H9 (cell line): ENCODE measurements at regions not wholly inside any gene's neighbourhood (a gene's known extent, or its start where the extent isn't known, plus 50 kb on each side); places are given as distances from the start of the nearest gene placed in this dataset.

Experiments used
- DNase-seq: peaks from one replicate; pipeline ENCODE4 v3.0.0-alpha.2; 2017
- H2AFZ ChIP-seq: one replicate; pipeline ENCODE4 v1.6.1; 2013; ENCODE audit warnings: mild to moderate bottlenecking, low read length, control low read depth, moderate library complexity
- H2AK5ac ChIP-seq: 2 replicates; pipeline ENCODE4 v1.6.1; 2013; ENCODE audit warnings: low read length, control low read depth, mixed read lengths; ENCODE audit not compliant: insufficient read length
- H2BK120ac ChIP-seq: one replicate; pipeline ENCODE4 v1.6.1; 2013; ENCODE audit warnings: low read depth, mild to moderate bottlenecking, low read length, control low read depth, inconsistent platforms; ENCODE audit not compliant: poor library complexity, severe bottlenecking
- H2BK12ac ChIP-seq: 2 replicates; pipeline ENCODE4 v1.6.1; 2013; ENCODE audit warnings: low read length, control low read depth, mixed read lengths, low read depth; ENCODE audit not compliant: insufficient read length
- H2BK15ac ChIP-seq: 2 replicates; pipeline ENCODE4 v1.6.1; 2013; ENCODE audit warnings: low read depth, low read length, control low read depth
- H2BK20ac ChIP-seq: one replicate; pipeline ENCODE4 v1.6.1; 2013; ENCODE audit warnings: low read depth, mild to moderate bottlenecking, low read length, control low read depth, inconsistent platforms; ENCODE audit not compliant: poor library complexity, severe bottlenecking
- H2BK5ac ChIP-seq: 2 replicates; pipeline ENCODE4 v1.6.1; 2013; ENCODE audit warnings: low read length, control low read depth, mixed read lengths; ENCODE audit not compliant: insufficient read length
- H3K14ac ChIP-seq: 2 replicates; pipeline ENCODE4 v1.6.1; 2013; ENCODE audit warnings: low read length, control low read depth; ENCODE audit not compliant: insufficient read depth
- H3K18ac ChIP-seq: 2 replicates; pipeline ENCODE4 v1.6.1; 2013; ENCODE audit warnings: low read depth, mild to moderate bottlenecking, mixed read lengths, low read length, control low read depth; ENCODE audit not compliant: insufficient read length
- H3K23ac ChIP-seq: 2 replicates; pipeline ENCODE4 v1.6.1; 2013; ENCODE audit warnings: low read length, control low read depth, mixed read lengths, low read depth; ENCODE audit not compliant: insufficient read length
- H3K23me2 ChIP-seq: 2 replicates; pipeline ENCODE4 v1.6.1; 2013; ENCODE audit warnings: low read depth, mild to moderate bottlenecking, mixed read lengths, low read length, control low read depth; ENCODE audit not compliant: insufficient read length, poor library complexity, severe bottlenecking
- H3K27ac ChIP-seq: 2 replicates; pipeline ENCODE4 v1.5.1; 2013; ENCODE audit warnings: low read length, control low read depth, mixed read lengths, low read depth; ENCODE audit not compliant: insufficient read length
- H3K27me3 ChIP-seq: 2 replicates; pipeline ENCODE4 v1.6.1; 2013; ENCODE audit warnings: low read length, control low read depth, inconsistent platforms; ENCODE audit not compliant: insufficient read depth
- H3K4ac ChIP-seq: 2 replicates; pipeline ENCODE4 v1.6.1; 2013; ENCODE audit warnings: low read depth, mild to moderate bottlenecking, control low read depth, inconsistent platforms, low read length, moderate library complexity
- H3K4me1 ChIP-seq: 2 replicates; pipeline ENCODE4 v1.6.1; 2013; ENCODE audit warnings: low read length, control low read depth, inconsistent platforms; ENCODE audit not compliant: insufficient read depth
- H3K4me2 ChIP-seq: 2 replicates; pipeline ENCODE4 v1.6.1; 2013; ENCODE audit warnings: low read length, control low read depth, mixed read lengths; ENCODE audit not compliant: insufficient read length, insufficient read depth
- H3K56ac ChIP-seq: 2 replicates; pipeline ENCODE4 v1.6.1; 2013; ENCODE audit warnings: low read depth, mild to moderate bottlenecking, mixed read lengths, low read length, control low read depth; ENCODE audit not compliant: insufficient read length
- H3K79me1 ChIP-seq: 2 replicates; pipeline ENCODE4 v1.6.1; 2013; ENCODE audit warnings: low read depth, mild to moderate bottlenecking, moderate library complexity, low read length, control low read depth, inconsistent platforms; ENCODE audit not compliant: insufficient read depth, poor library complexity, severe bottlenecking
- H3K79me2 ChIP-seq: 2 replicates; pipeline ENCODE4 v1.6.1; 2013; ENCODE audit warnings: low read length, control low read depth, inconsistent platforms; ENCODE audit not compliant: insufficient read depth
- H3K9ac ChIP-seq: 2 replicates; pipeline ENCODE4 v1.6.1; 2013; ENCODE audit warnings: low read length, control low read depth, mixed read lengths; ENCODE audit not compliant: insufficient read length; ENCODE audit errors: extremely low read depth
- H3K9me3 ChIP-seq: one replicate; pipeline ENCODE4 v1.6.1; 2013; ENCODE audit warnings: low read depth, low read length, inconsistent platforms; ENCODE audit not compliant: control insufficient read depth
- H3T11ph ChIP-seq: one replicate; pipeline ENCODE4 v1.6.1; 2013; ENCODE audit warnings: mild to moderate bottlenecking, low read length, control low read depth, inconsistent platforms
- H4K20me1 ChIP-seq: one replicate; pipeline ENCODE4 v1.6.1; 2013; ENCODE audit not compliant: control insufficient read depth, insufficient read length, insufficient read depth
- H4K5ac ChIP-seq: 2 replicates; pipeline ENCODE4 v1.6.1; 2013; ENCODE audit warnings: low read depth, mild to moderate bottlenecking, mixed read lengths, low read length, control low read depth; ENCODE audit not compliant: insufficient read length
- H4K8ac ChIP-seq: replicated peaks from 2 replicates; pipeline ENCODE4 v1.6.1; 2013; ENCODE audit warnings: low read length, control low read depth, mixed read lengths, low read depth; ENCODE audit not compliant: insufficient read length
- H4K91ac ChIP-seq: 2 replicates; pipeline ENCODE4 v1.6.1; 2013; ENCODE audit warnings: low read depth, mild to moderate bottlenecking, moderate library complexity, mixed read lengths, low read length, control low read depth; ENCODE audit not compliant: insufficient read length
- H3K27ac Mint-ChIP-seq, 3 experiments: 2 replicates in 2 of 3; 3 replicates in 1 of 3; pipeline ENCODE4 v1.8.0; 2020 to 2021; ENCODE audit warnings: mixed read lengths in 3 of 3, mild to moderate bottlenecking in 1 of 3, moderate library complexity in 1 of 3
- H3K27me3 Mint-ChIP-seq: 2 replicates; pipeline ENCODE4 v1.8.0; 2021; ENCODE audit warnings: low read depth, mild to moderate bottlenecking, moderate library complexity, mixed read lengths
- H3K36me3 Mint-ChIP-seq, 3 experiments: 2 replicates in 2 of 3; 3 replicates in 1 of 3; pipeline ENCODE4 v1.8.0; 2020 to 2021; ENCODE audit warnings: low read depth in 3 of 3, mixed read lengths in 3 of 3; ENCODE audit not compliant: insufficient read depth in 1 of 3
- H3K4me1 Mint-ChIP-seq, 2 experiments: 2 replicates each; pipeline ENCODE4 v1.8.0; 2020; ENCODE audit warnings: mixed read lengths in 2 of 2
- H3K4me3 Mint-ChIP-seq, 2 experiments: 2 replicates in 1 of 2; 3 replicates in 1 of 2; pipeline ENCODE4 v1.8.0; 2020 to 2021; ENCODE audit warnings: mild to moderate bottlenecking in 2 of 2, mixed read lengths in 2 of 2, moderate library complexity in 1 of 2
- H3K9me3 Mint-ChIP-seq, 2 experiments: 2 replicates in 1 of 2; 3 replicates in 1 of 2; pipeline ENCODE4 v1.8.0; 2020; ENCODE audit warnings: mild to moderate bottlenecking in 2 of 2, mixed read lengths in 2 of 2, moderate library complexity in 1 of 2
- CTCF ChIP-seq: fragments of 200-600 bp; sonication (generic); conservative IDR thresholded peaks from 3 replicates; pipeline ENCODE4 v1.8.0; 2021; ENCODE audit warnings: antibody characterized with exemption, mild to moderate bottlenecking
- WGBS: extraction: QIAGEN DNeasy Blood & Tissue Kit; methylation state at CpG from one replicate; pipeline ENCODE4 v1.1.7; 2013; ENCODE audit warnings: missing lambda C conversion rate, low lambda C conversion rate, mixed read lengths; ENCODE audit not compliant: insufficient read length; ENCODE audit errors: extremely low coverage; 5-methylcytosine and 5-hydroxymethylcytosine counted together

GRCh38 chr12:97259098-97259497, 203.5 kb upstream of the RMST start:
- Histone ChIP-seq H3K27ac (no peak overlapping the region), H3K4me2 (no peak overlapping the region), H2BK15ac (no peak overlapping the region), H3K23ac (no peak overlapping the region), H3K18ac (no peak overlapping the region), H4K20me1 (no peaks in the 10 kb centered on the region), H3K4me1 (no peaks in the 10 kb centered on the region), H2BK5ac (no peak overlapping the region), H3K79me1 (no peaks in the 10 kb centered on the region), H4K8ac (no peak overlapping the region), H3K9me3 (no peaks in the 10 kb centered on the region), H4K91ac (no peak overlapping the region), H3K56ac (no peak overlapping the region), H2BK120ac (no peak overlapping the region), H3K14ac (no peak overlapping the region), H3K9ac (no peak overlapping the region), H3K23me2 (no peaks in the 10 kb centered on the region), H3T11ph (no peak overlapping the region), H2BK20ac (no peak overlapping the region), H4K5ac (no peak overlapping the region), H2BK12ac (no peak overlapping the region), H3K4ac (no peak overlapping the region), H3K27me3 (no peaks in the 10 kb centered on the region), H2AK5ac (no peak overlapping the region), H3K79me2 (no peaks in the 10 kb centered on the region), H2AFZ (no peak overlapping the region)
- no peak for DNase-seq
- Mint-ChIP-seq H3K27me3 (no peaks in the 10 kb centered on the region), H3K9me3 (no peaks in the 10 kb centered on the region; a peak in 1 of 5 replicates), H3K36me3 (no peaks in the 10 kb centered on the region; a peak in 1 of 7 replicates), H3K27ac (no peak overlapping the region), H3K4me1 (peaks cover 10% of the 10 kb centered on the region in 2 experiments), H3K4me3 (no peak overlapping the region)
- no peak for TF ChIP-seq CTCF
- no CpG with 5 or more reads among the region's 2 CpGs for WGBS
